Uterus (tissue), 3 donors: ENCODE measurements at regions not wholly inside any gene's neighbourhood (a gene's known extent, or its start where the extent isn't known, plus 50 kb on each side); places are given as distances from the start of the nearest gene placed in this dataset.

Source experiments
- DNase-seq, 2 donors: peaks; one replicate each; pipeline ENCODE4 v3.0.0-alpha.2; 2019 to 2020
- H3K27ac ChIP-seq, 2 donors: fragments of 200-600 bp; sonication (generic); 1 replicate in 1 of 2; 2 replicates in 1 of 2; pipeline ENCODE4 v1.5.1; 2016 to 2018
- H3K27me3 ChIP-seq, 2 donors: fragments of 200-600 bp; sonication (generic); one replicate each; pipeline ENCODE4 v1.5.1; 2018 to 2019; ENCODE audit warnings: control low read depth in 1 of 2
- H3K36me3 ChIP-seq, 2 donors: fragments of 200-600 bp; sonication (generic); one replicate each; pipeline ENCODE4 v1.5.1; 2019; ENCODE audit warnings: control low read depth in 1 of 2
- H3K4me1 ChIP-seq, 2 donors: fragments of 200-600 bp; sonication (generic); one replicate each; pipeline ENCODE4 v1.5.1; 2018 to 2019; ENCODE audit warnings: control low read depth in 1 of 2
- H3K4me3 ChIP-seq, 2 donors: fragments of 200-600 bp; sonication (generic); 1 replicate in 1 of 2; 2 replicates in 1 of 2; pipeline ENCODE4 v1.5.1; 2018 to 2019; ENCODE audit warnings: mild to moderate bottlenecking in 1 of 2
- H3K9me3 ChIP-seq, 2 donors: fragments of 200-600 bp; sonication (generic); one replicate each; pipeline ENCODE4 v1.5.1; 2019; ENCODE audit warnings: control low read depth in 1 of 2
- POLR2A ChIP-seq, 2 donors: fragments of 450-650 bp; IDR thresholded peaks; one replicate each; pipeline ENCODE4 v1.6.1; 2016; ENCODE audit warnings: antibody characterized with exemption in 2 of 2, mild to moderate bottlenecking in 1 of 2, moderate library complexity in 1 of 2
- intact Hi-C: fragments of 100-400 bp; cut with DNase I; formaldehyde crosslinking; loops from one replicate; pipeline ENCODE4 v1.15.1; 2023; ENCODE audit warnings: low total_unique reads
- TF ChIP-seq, protein P1 (sequence below), 4 experiments: fragments of 200-600 bp in 2 of 4; fragments of 450-650 bp in 2 of 4; sonication (generic) in 2 of 4; IDR thresholded peaks; one replicate each; pipeline ENCODE4 v1.5.1; 2016 to 2019; ENCODE audit warnings: antibody characterized with exemption in 4 of 4, mild to moderate bottlenecking in 2 of 4, moderate library complexity in 1 of 4
- donor health status: DM: yes; HTN: yes; CAD: no.

DNA sequence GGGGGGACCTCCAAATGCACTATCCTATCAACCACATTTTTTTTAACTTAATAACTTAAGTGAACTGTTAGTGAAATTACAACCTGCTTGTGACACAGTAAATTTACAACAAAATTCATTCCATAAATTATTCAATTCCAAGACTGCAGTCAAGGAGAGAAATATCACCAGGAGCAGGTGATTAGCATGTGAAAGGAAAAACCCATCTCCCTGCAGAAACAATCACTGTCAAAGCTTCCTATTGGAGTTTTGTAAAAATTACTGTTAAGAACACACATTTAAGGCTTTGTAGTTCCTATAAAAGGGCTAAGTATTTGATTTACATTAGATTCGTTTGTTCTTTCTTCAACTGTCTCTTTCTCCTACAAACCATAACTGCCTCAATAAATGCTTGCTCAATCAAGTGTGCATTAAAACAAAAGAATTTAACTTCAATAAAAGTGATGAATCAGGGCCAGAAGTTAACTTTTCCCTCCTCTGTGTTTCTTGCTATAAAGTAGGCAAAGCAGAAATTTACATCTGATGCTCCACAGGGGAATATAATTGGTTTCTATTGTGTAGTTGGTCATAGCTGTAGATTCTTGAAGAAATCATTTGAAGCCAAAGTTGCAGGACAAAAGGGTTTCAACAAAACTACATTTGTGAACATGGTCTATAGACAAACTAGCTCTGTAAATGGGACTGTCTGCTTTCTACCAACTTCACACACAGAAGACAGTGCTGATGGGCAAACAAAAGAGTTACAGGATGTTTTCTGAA, 195.1 kb upstream of the PSMD7 start:
- DNase-seq: no peak
- H3K4me1 ChIP-seq: no peaks in the 10 kb centered on the region
- H3K36me3 ChIP-seq: no peaks in the 10 kb centered on the region
- no peak overlapping the region for H3K4me3 ChIP-seq
- no peaks in the 10 kb centered on the region for H3K27me3 ChIP-seq
- no peaks in the 10 kb centered on the region for H3K9me3 ChIP-seq
- TF ChIP-seq, protein P1, sequence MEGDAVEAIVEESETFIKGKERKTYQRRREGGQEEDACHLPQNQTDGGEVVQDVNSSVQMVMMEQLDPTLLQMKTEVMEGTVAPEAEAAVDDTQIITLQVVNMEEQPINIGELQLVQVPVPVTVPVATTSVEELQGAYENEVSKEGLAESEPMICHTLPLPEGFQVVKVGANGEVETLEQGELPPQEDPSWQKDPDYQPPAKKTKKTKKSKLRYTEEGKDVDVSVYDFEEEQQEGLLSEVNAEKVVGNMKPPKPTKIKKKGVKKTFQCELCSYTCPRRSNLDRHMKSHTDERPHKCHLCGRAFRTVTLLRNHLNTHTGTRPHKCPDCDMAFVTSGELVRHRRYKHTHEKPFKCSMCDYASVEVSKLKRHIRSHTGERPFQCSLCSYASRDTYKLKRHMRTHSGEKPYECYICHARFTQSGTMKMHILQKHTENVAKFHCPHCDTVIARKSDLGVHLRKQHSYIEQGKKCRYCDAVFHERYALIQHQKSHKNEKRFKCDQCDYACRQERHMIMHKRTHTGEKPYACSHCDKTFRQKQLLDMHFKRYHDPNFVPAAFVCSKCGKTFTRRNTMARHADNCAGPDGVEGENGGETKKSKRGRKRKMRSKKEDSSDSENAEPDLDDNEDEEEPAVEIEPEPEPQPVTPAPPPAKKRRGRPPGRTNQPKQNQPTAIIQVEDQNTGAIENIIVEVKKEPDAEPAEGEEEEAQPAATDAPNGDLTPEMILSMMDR (IDR thresholded peaks at IDR 0.05): no peak
- TF ChIP-seq POLR2A (IDR thresholded peaks at IDR 0.05): no peak
- intact Hi-C loops: no loop called here
- no peak overlapping the region for H3K27ac ChIP-seq

DNA sequence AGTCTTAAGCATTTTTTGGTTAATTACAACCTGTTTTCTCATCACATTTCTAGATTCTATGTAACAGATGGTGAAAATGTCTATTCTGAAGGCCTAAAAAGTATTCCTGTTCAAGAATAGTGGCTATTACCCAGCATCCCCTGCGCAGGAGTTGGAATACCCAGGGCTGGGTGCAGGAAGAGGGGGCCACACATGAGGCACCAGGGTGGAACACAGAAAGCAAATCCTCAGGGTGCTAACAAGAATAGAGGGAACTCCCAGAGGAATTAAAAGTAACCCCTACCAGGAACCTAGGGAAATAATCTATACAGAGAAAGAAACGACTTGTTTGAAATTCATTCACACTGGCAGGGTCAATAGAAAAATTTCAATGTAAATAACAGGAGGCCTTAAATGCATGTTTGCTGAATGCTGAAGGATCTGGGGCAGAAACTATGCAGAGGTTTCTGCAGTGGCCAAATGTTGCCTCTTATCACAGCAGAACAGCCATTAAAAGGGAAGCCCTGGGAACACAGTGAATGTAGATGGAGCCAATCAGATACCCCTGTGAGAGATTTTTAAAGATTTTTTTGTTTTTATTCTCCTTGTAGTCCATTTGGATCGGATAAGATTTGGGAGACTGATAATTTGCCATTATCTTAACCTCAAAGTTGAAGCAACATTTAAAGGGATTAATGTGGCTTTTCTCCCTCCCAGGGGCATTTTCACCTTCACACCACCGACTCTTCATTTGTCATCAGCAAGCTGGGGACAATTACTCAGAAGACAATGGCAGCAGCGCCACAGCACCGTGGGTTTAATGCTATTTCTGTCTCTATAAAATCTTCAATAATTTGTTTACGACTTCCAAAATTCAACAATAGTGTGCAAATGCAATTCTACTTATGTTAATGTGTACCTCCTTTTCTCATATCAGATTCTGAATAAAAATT, 196.0 kb upstream of the PSMD7 start:
- DNase-seq: no peak
- intact Hi-C loops: no loop called here
- no peaks in the 10 kb centered on the region for H3K27me3 ChIP-seq
- H3K27ac ChIP-seq: no peak overlapping the region
- no peak overlapping the region for H3K4me3 ChIP-seq
- H3K4me1 ChIP-seq: no peaks in the 10 kb centered on the region
- no peaks in the 10 kb centered on the region for H3K9me3 ChIP-seq
- H3K36me3 ChIP-seq: no peaks in the 10 kb centered on the region
- TF ChIP-seq, protein P1 (IDR thresholded peaks at IDR 0.05): no peak
- no peak for TF ChIP-seq POLR2A (IDR thresholded peaks at IDR 0.05)

DNA sequence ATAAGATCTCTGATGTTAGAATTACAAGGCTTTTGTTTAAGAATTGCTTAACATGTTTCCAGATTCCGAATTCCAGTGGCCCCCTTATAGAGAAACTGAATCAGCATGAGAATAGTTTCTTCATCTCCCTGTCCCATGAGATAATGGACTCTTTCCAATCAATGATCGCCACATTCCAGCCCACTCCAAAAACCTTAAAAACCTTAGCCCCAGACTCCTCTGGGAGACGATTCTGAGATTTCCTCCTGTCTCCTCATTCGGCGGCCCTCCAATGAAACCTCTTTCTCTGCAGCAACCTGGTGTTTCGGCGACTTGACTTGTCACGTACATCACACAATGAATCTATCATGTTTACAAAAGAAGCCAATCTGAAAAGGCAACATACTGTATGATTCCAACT, 197.1 kb upstream of the PSMD7 start:
- no peaks in the 10 kb centered on the region for H3K27me3 ChIP-seq
- H3K27ac ChIP-seq: no peak overlapping the region
- no peak overlapping the region for H3K4me3 ChIP-seq
- intact Hi-C loops: no loop called here
- TF ChIP-seq, protein P1 (IDR thresholded peaks at IDR 0.05): no peak
- no peak for TF ChIP-seq POLR2A (IDR thresholded peaks at IDR 0.05)
- H3K9me3 ChIP-seq: no peaks in the 10 kb centered on the region
- DNase-seq: no peak
- H3K36me3 ChIP-seq: no peaks in the 10 kb centered on the region
- H3K4me1 ChIP-seq: no peaks in the 10 kb centered on the region

DNA sequence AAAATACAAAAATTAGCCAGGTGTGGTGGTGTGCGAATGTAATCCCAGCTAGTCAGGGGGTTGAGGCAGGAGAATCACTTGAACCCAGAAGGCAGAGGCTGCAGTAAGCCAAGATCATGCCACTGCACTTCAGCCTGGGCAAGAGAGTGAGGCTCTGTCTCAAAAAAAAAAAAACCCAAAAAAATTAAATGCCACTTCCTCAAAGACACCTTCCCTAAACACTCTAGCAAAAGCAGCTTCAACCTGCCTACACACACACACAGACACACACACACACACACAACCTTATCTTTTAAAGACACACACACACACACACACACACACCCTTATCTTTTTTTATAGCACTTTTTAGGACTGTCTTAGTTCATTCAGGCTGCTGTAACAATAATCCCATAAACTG, 201.7 kb upstream of the PSMD7 start:
- H3K9me3 ChIP-seq: no peaks in the 10 kb centered on the region
- TF ChIP-seq, protein P1 (IDR thresholded peaks at IDR 0.05): no peak
- TF ChIP-seq POLR2A (IDR thresholded peaks at IDR 0.05): no peak
- H3K4me1 ChIP-seq: no peaks in the 10 kb centered on the region
- intact Hi-C loops: no loop called here
- no peaks in the 10 kb centered on the region for H3K36me3 ChIP-seq
- H3K27me3 ChIP-seq: no peaks in the 10 kb centered on the region
- H3K27ac ChIP-seq: no peak overlapping the region
- no peak for DNase-seq
- H3K4me3 ChIP-seq: no peak overlapping the region

DNA sequence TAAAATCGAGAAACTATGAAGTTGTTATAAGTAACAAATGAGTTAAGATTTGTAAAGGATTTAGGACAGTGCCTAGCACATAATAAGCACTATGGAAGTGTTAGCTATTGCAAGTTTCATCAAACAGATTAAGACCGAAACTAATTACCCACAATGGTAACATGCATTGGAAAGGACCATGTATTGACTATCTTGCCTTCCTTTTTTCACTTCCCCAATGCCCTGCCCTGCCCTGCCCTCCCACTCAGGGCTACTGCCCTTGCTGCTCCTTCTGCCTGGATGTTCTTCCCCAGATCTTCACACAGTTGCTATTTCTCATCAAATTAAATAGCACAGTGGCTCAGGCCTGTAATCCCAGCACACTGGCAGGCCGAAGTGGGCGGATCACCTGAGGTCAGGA, 202.1 kb upstream of the PSMD7 start:
- Histone ChIP-seq H3K4me1 (no peaks in the 10 kb centered on the region), H3K27ac (no peak overlapping the region), H3K4me3 (no peak overlapping the region), H3K36me3 (no peaks in the 10 kb centered on the region), H3K9me3 (no peaks in the 10 kb centered on the region), H3K27me3 (no peaks in the 10 kb centered on the region)
- intact Hi-C loops: no loop called here
- TF ChIP-seq, protein P1 (IDR thresholded peaks at IDR 0.05): no peak
- TF ChIP-seq POLR2A (IDR thresholded peaks at IDR 0.05): no peak
- no peak for DNase-seq
